ENCODE measurements at regions not wholly inside any gene's neighbourhood (a gene's known extent, or its start where the extent isn't known, plus 50 kb on each side); places are given as distances from the start of the nearest gene placed in this dataset.
"Not testable (repeated sequence)": the region's sequence is repeated elsewhere in the genome, so short reads cannot be mapped to it uniquely, and the experiment has no call there.

- DNase-seq = no peak
These were observed 119.4 kb downstream of the KCNJ2 start for GRCh38 chr17:70288540-70289290.

- no peak for DNase-seq
These were observed 121.4 kb downstream of the KCNJ2 start for GRCh38 chr17:70290770-70291169.

GRCh38 chr17:70292366-70292765 lies 123.0 kb downstream of the KCNJ2 start:
- no peak for DNase-seq

GRCh38 chr17:70293564-70294310 lies 124.4 kb downstream of the KCNJ2 start:
- not testable (repeated sequence) for DNase-seq

- no peak for DNase-seq
These were observed 126.0 kb downstream of the KCNJ2 start for GRCh38 chr17:70295329-70295728.

- DNase-seq = no peak
These were observed 126.4 kb downstream of the KCNJ2 start for GRCh38 chr17:70295731-70296130.

GRCh38 chr17:70296456-70296855 lies 127.1 kb downstream of the KCNJ2 start:
- no peak for DNase-seq

- DNase-seq = no peak
These were observed 128.1 kb downstream of the KCNJ2 start for GRCh38 chr17:70297397-70297796.

GRCh38 chr17:70298929-70299531 lies 129.7 kb downstream of the KCNJ2 start:
- DNase-seq = no peak

- DNase-seq = no peak
These were observed 138.3 kb downstream of the KCNJ2 start for GRCh38 chr17:70307430-70308225.

GRCh38 chr17:70308618-70309017 lies 139.3 kb downstream of the KCNJ2 start:
- DNase-seq = no peak

GRCh38 chr17:70310221-70310672 lies 140.9 kb downstream of the KCNJ2 start:
- no peak for DNase-seq

GRCh38 chr17:70313086-70313852 lies 143.9 kb downstream of the KCNJ2 start:
- no peak for DNase-seq

GRCh38 chr17:70314096-70314495 lies 144.8 kb downstream of the KCNJ2 start:
- no peak for DNase-seq

- no peak for DNase-seq
These were observed 145.2 kb downstream of the KCNJ2 start for GRCh38 chr17:70314506-70314905.

- DNase-seq = no peak
These were observed 148.1 kb downstream of the KCNJ2 start for GRCh38 chr17:70317421-70317820.

- no peak for DNase-seq
These were observed 148.7 kb downstream of the KCNJ2 start for GRCh38 chr17:70318051-70318450.

GRCh38 chr17:70319516-70319915 lies 150.2 kb downstream of the KCNJ2 start:
- no peak for DNase-seq

GRCh38 chr17:70320673-70321345 lies 151.5 kb downstream of the KCNJ2 start:
- no peak for DNase-seq

GRCh38 chr17:70321352-70321751 lies 152.0 kb downstream of the KCNJ2 start:
- no peak for DNase-seq

- no peak for DNase-seq
These were observed 153.9 kb downstream of the KCNJ2 start for GRCh38 chr17:70323269-70323668.

- DNase-seq = no peak
These were observed 154.7 kb downstream of the KCNJ2 start for GRCh38 chr17:70324031-70324430.

All from SIG-M5 (cell line).